Upper lobe of left lung (tissue), 6 donors: ENCODE measurements at regions not wholly inside any gene's neighbourhood (a gene's known extent, or its start where the extent isn't known, plus 50 kb on each side); places are given as distances from the start of the nearest gene placed in this dataset.

Experiments used
- ATAC-seq, 2 donors: fragments of 200-7000 bp; cut with Tn5 transposase; one replicate each; pipeline ENCODE4 v1.9.1; 2022; ENCODE audit warnings: mild to moderate bottlenecking in 2 of 2, moderate library complexity in 2 of 2; ENCODE audit not compliant: low FRiP score in 2 of 2
- DNase-seq, 2 donors: peaks; one replicate each; pipeline ENCODE4 v3.0.0-alpha.2; 2019 to 2020
- H3K27ac ChIP-seq, 4 donors: fragments of 200-600 bp; sonication (generic); one replicate each; pipeline ENCODE4 v1.5.1; 2016 to 2019
- H3K27me3 ChIP-seq, 4 donors: fragments of 200-600 bp; sonication (generic); one replicate each; pipeline ENCODE4 v1.5.1; 2017 to 2019
- H3K36me3 ChIP-seq, 4 donors: fragments of 200-600 bp; sonication (generic); one replicate each; pipeline ENCODE4 v1.5.1; 2016 to 2019
- H3K4me1 ChIP-seq, 4 donors: fragments of 200-600 bp; sonication (generic); one replicate each; pipeline ENCODE4 v1.5.1; 2018 to 2019
- H3K4me3 ChIP-seq, 4 donors: fragments of 200-600 bp; sonication (generic); one replicate each; pipeline ENCODE4 v1.5.1; 2017 to 2019; ENCODE audit warnings: mild to moderate bottlenecking in 2 of 4, moderate library complexity in 1 of 4
- H3K9me3 ChIP-seq, 4 donors: fragments of 200-600 bp; sonication (generic); one replicate each; pipeline ENCODE4 v1.5.1; 2018 to 2019
- CTCF ChIP-seq, 6 experiments: fragments of 450-650 bp in 4 of 6; fragments of 200-600 bp in 2 of 6; sonication (generic) in 2 of 6; IDR thresholded peaks; one replicate each; pipeline ENCODE4 v1.5.1; 2016 to 2019; ENCODE audit warnings: antibody characterized with exemption in 6 of 6
- EP300 ChIP-seq, 4 donors: sonication (generic); formaldehyde crosslinking; IDR thresholded peaks; one replicate each; pipeline ENCODE4 v1.5.1; 2017; ENCODE audit warnings: antibody characterized with exemption in 4 of 4, control low read depth in 2 of 4
- POLR2A ChIP-seq, 4 donors: fragments of 450-650 bp; IDR thresholded peaks; one replicate each; pipeline ENCODE4 v1.5.1; 2016 to 2017; ENCODE audit warnings: antibody characterized with exemption in 4 of 4, mild to moderate bottlenecking in 2 of 4
- POLR2AphosphoS5 ChIP-seq, 2 donors: sonication (generic); formaldehyde crosslinking; IDR thresholded peaks; one replicate each; pipeline ENCODE4 v1.5.1; 2017; ENCODE audit warnings: antibody characterized with exemption in 2 of 2
- WGBS, 2 donors: methylation state at CpG; one replicate each; pipeline ENCODE4 v1.1.5; 2017 to 2018; 5-methylcytosine and 5-hydroxymethylcytosine counted together
- donor health status: DM: no; HTN: no; CAD: no; lungs with moderate emphysema.
- donor health status: DM: no; HTN: yes; CAD: no; lungs with severe emphysema.

- no peak overlapping the region for H3K4me3 ChIP-seq
- no peak for DNase-seq
- TF ChIP-seq POLR2A (IDR thresholded peaks at IDR 0.05) (no peak), CTCF (IDR thresholded peaks at IDR 0.05) (no peak), POLR2AphosphoS5 (IDR thresholded peaks at IDR 0.05) (no peak), EP300 (IDR thresholded peaks at IDR 0.05) (no peak)
Observed at GRCh38 chr1:73644198-73644597, 553.8 kb downstream of the LRRIQ3 start.

GRCh38 chr1:73639494-73639893 lies 558.5 kb downstream of the LRRIQ3 start:
- Histone ChIP-seq H3K27me3 (no peaks in the 10 kb centered on the region), H3K27ac (no peak overlapping the region), H3K36me3 (no peaks in the 10 kb centered on the region), H3K4me1 (no peaks in the 10 kb centered on the region), H3K9me3 (no peaks in the 10 kb centered on the region), H3K4me3 (no peak overlapping the region)
- 89 to 94% methylated on average over 5 of the region's 5 CpGs for WGBS, 2 donors
- ATAC-seq (no peak), DNase-seq (no peak)
- TF ChIP-seq CTCF (IDR thresholded peaks at IDR 0.05), result no peak
- TF ChIP-seq EP300 (IDR thresholded peaks at IDR 0.05), result no peak
- no peak for TF ChIP-seq POLR2AphosphoS5 (IDR thresholded peaks at IDR 0.05)
- no peak for TF ChIP-seq POLR2A (IDR thresholded peaks at IDR 0.05)

More at GRCh38 chr1:73644198-73644597, 553.8 kb downstream of the LRRIQ3 start:
- Histone ChIP-seq H3K9me3 (no peaks in the 10 kb centered on the region), H3K36me3 (no peaks in the 10 kb centered on the region), H3K27ac (no peak overlapping the region), H3K27me3 (no peaks in the 10 kb centered on the region), H3K4me1 (no peaks in the 10 kb centered on the region)
- ATAC-seq, result no peak

GRCh38 chr1:73637264-73637663 lies 560.7 kb downstream of the LRRIQ3 start:
- no peaks in the 10 kb centered on the region for H3K9me3 ChIP-seq
- H3K36me3 ChIP-seq, result no peaks in the 10 kb centered on the region
- H3K27me3 ChIP-seq, result no peaks in the 10 kb centered on the region
- DNase-seq, result no peak
- no peak for TF ChIP-seq POLR2A (IDR thresholded peaks at IDR 0.05)
- no peak for TF ChIP-seq POLR2AphosphoS5 (IDR thresholded peaks at IDR 0.05)
- TF ChIP-seq CTCF (IDR thresholded peaks at IDR 0.05), result no peak
- TF ChIP-seq EP300 (IDR thresholded peaks at IDR 0.05), result no peak
- no peak overlapping the region for H3K27ac ChIP-seq
- ATAC-seq, result peak in 1 of 2 donors; percentile 19
- H3K4me3 ChIP-seq, result no peak overlapping the region
- H3K4me1 ChIP-seq, result no peaks in the 10 kb centered on the region
- 61 to 69% methylated on average over 2 of the region's 2 CpGs for WGBS, 2 donors

GRCh38 chr1:73635021-73635420 lies 563.0 kb downstream of the LRRIQ3 start:
- Histone ChIP-seq H3K4me3 (no peak overlapping the region), H3K36me3 (no peaks in the 10 kb centered on the region), H3K4me1 (no peaks in the 10 kb centered on the region), H3K27me3 (no peaks in the 10 kb centered on the region), H3K27ac (no peak overlapping the region), H3K9me3 (no peaks in the 10 kb centered on the region)
- WGBS, 2 donors, result 82% methylated on average over 3 of the region's 3 CpGs
- ATAC-seq (no peak), DNase-seq (no peak)
- TF ChIP-seq EP300 (IDR thresholded peaks at IDR 0.05) (no peak), POLR2A (IDR thresholded peaks at IDR 0.05) (no peak), POLR2AphosphoS5 (IDR thresholded peaks at IDR 0.05) (no peak), CTCF (IDR thresholded peaks at IDR 0.05) (no peak)

- TF ChIP-seq CTCF (IDR thresholded peaks at IDR 0.05), result no peak
- TF ChIP-seq EP300 (IDR thresholded peaks at IDR 0.05), result no peak
- no peak for TF ChIP-seq POLR2A (IDR thresholded peaks at IDR 0.05)
- TF ChIP-seq POLR2AphosphoS5 (IDR thresholded peaks at IDR 0.05), result no peak
- no peaks in the 10 kb centered on the region for H3K27me3 ChIP-seq
- DNase-seq (no peak), ATAC-seq (peak in 1 of 2 donors; percentile 43)
- no peaks in the 10 kb centered on the region for H3K4me1 ChIP-seq
- H3K4me3 ChIP-seq, result no peak overlapping the region
- H3K27ac ChIP-seq, result no peak overlapping the region
- no peaks in the 10 kb centered on the region for H3K36me3 ChIP-seq
- no peaks in the 10 kb centered on the region for H3K9me3 ChIP-seq
Observed at GRCh38 chr1:73627723-73628122, 570.3 kb downstream of the LRRIQ3 start.
